ENCODE measurements at regions not wholly inside any gene's neighbourhood (a gene's known extent, or its start where the extent isn't known, plus 50 kb on each side); places are given as distances from the start of the nearest gene placed in this dataset.

DNA sequence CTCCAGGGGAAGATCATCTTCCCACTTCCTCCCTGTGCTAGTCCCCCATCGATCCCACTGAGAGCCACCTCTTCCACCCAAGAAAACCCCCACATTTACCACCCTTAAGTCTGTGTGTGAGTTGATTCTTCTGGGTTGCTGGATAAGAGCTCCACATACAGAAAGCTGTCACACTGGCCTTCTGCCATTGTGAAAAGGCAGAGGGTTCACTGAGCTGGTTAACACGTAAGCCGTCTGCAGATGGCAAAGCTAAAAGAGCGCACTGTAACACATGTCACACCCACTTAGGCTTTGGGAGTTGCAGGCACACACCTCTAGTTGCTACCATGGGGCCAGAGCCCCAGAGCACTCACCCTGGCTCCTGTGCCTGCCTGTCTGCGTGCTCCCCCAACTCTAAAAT is 309.8 kb upstream of the LRRC3B start:
- TF ChIP-seq POLR2AphosphoS5 (IDR thresholded peaks at IDR 0.05; ENCODE audit: low read depth, low read length) = no peak
- TF ChIP-seq POLR2A (IDR thresholded peaks at IDR 0.05; ENCODE audit: low read depth, low read length) = no peak

Data from GM12891 (cell line).